ENCODE measurements at regions not wholly inside any gene's neighbourhood (a gene's known extent, or its start where the extent isn't known, plus 50 kb on each side); places are given as distances from the start of the nearest gene placed in this dataset.

GRCh38 chr6:102848796-102849195 is 1455.3 kb downstream of the GRIK2 start:
- Histone ChIP-seq H3K9me3 (ENCODE audit: control insufficient read depth, insufficient read depth, low read depth, low read length) (no peaks in the 10 kb centered on the region), H3K27ac (ENCODE audit: low read length) (no peak overlapping the region; the same call in 1 of the 2 replicates), H3K36me3 (ENCODE audit: control insufficient read depth, insufficient read depth, low read length) (no peaks in the 10 kb centered on the region), H3K4me3 (ENCODE audit: low read depth in 2 of 2, low read length in 2 of 2) (no peak overlapping the region), H3K27me3 (ENCODE audit: control insufficient read depth, insufficient read depth, low read length) (no peaks in the 10 kb centered on the region), H3K4me1 (ENCODE audit: control insufficient read depth, insufficient read depth, low read length) (no peaks in the 10 kb centered on the region; the same call in 1 of the 2 replicates)
- ChIA-PET CTCF (no interaction called here), POLR2A (no interaction called here)
- DNase-seq (ENCODE audit: low read depth, low spot score): no peak
- TF ChIP-seq CTCF (IDR thresholded peaks at IDR 0.05) (no peak), REST (IDR thresholded peaks at IDR 0.05; ENCODE audit: insufficient read depth in 1 of 2, low read depth in 2 of 2, low read length in 1 of 2) (no peak), POLR2AphosphoS5 (IDR thresholded peaks at IDR 0.05; ENCODE audit: low read depth, low read length) (no peak), TCF7L2 (IDR thresholded peaks at IDR 0.05; ENCODE audit: low read depth, low read length) (no peak), SIN3A (IDR thresholded peaks at IDR 0.05; ENCODE audit: borderline replicate concordance, insufficient read depth, low read depth, low read length) (no peak)
- in situ Hi-C loops (cut with HindIII; ENCODE audit: low pct_unique_long_range_greater_than_20kb, low sequenced_read_pairs): no loop called here
- ATAC-seq: no peak
- no TSS peak for BruUV-seq (replicated peaks)
- intact Hi-C loops (cut with micrococcal nuclease; ENCODE audit: unreplicated experiment): no loop called here

- H3K27ac ChIP-seq (ENCODE audit: low read length): no peak overlapping the region; the same call in 1 of the 2 replicates
- no peaks in the 10 kb centered on the region; the same call in 1 of the 2 replicates for H3K4me1 ChIP-seq (ENCODE audit: control insufficient read depth, insufficient read depth, low read length)
- H3K9me3 ChIP-seq (ENCODE audit: control insufficient read depth, insufficient read depth, low read depth, low read length): no peaks in the 10 kb centered on the region
- no peaks in the 10 kb centered on the region for H3K36me3 ChIP-seq (ENCODE audit: control insufficient read depth, insufficient read depth, low read length)
- TF ChIP-seq REST (IDR thresholded peaks at IDR 0.05; ENCODE audit: insufficient read depth in 1 of 2, low read depth in 2 of 2, low read length in 1 of 2) (no peak), CTCF (IDR thresholded peaks at IDR 0.05) (no peak), SIN3A (IDR thresholded peaks at IDR 0.05; ENCODE audit: borderline replicate concordance, insufficient read depth, low read depth, low read length) (no peak), TCF7L2 (IDR thresholded peaks at IDR 0.05; ENCODE audit: low read depth, low read length) (no peak), POLR2AphosphoS5 (IDR thresholded peaks at IDR 0.05; ENCODE audit: low read depth, low read length) (no peak)
- ChIA-PET POLR2A (no interaction called here), CTCF (no interaction called here)
- in situ Hi-C loops (cut with HindIII; ENCODE audit: low pct_unique_long_range_greater_than_20kb, low sequenced_read_pairs) (no loop called here), intact Hi-C loops (cut with micrococcal nuclease; ENCODE audit: unreplicated experiment) (no loop called here)
- no peak for DNase-seq (ENCODE audit: low read depth, low spot score)
- ATAC-seq: no peak
- H3K27me3 ChIP-seq (ENCODE audit: control insufficient read depth, insufficient read depth, low read length): no peaks in the 10 kb centered on the region
- BruUV-seq (replicated peaks): no TSS peak
- H3K4me3 ChIP-seq (ENCODE audit: low read depth in 2 of 2, low read length in 2 of 2): no peak overlapping the region
Measured at GRCh38 chr6:102848210-102848609, 1454.7 kb downstream of the GRIK2 start.

Measured in Panc1 (cell line).